ENCODE measurements at regions not wholly inside any gene's neighbourhood (a gene's known extent, or its start where the extent isn't known, plus 50 kb on each side); places are given as distances from the start of the nearest gene placed in this dataset.

- DNase-seq = no peak
Measured at GRCh38 chr7:85775431-85775830, 588.6 kb upstream of the SEMA3D start.

- no peak for DNase-seq
Measured at GRCh38 chr7:85774986-85775385, 588.1 kb upstream of the SEMA3D start.

DNA sequence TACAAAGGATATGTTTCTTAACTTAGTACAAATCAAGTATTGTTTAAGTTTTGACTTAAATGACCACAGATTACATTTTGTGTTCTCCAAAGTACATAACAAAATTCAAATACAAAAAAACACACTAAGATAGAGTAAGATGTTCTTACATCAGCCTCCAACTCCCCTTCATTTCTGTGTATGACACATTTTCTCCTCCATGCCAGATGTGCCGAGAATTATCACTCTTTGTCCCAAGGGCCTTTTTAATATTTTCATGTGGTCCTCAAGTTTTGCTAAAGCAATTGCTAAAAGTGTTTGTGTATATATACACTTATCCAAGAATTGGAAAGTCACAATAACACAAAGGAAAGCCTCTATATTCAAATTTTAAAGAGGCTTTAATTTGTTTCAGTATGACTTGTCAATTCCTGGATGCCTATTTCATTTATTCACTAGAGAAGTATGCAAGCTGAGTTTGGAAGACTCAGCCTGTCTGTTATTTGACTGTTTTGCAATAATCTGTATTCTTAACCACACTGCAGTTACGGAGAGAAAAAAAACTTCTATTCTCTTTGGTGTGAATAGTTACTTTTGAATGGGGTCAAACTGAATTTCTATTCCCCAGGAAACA, 586.4 kb upstream of the SEMA3D start:
- peak; percentile 92 for DNase-seq

DNA sequence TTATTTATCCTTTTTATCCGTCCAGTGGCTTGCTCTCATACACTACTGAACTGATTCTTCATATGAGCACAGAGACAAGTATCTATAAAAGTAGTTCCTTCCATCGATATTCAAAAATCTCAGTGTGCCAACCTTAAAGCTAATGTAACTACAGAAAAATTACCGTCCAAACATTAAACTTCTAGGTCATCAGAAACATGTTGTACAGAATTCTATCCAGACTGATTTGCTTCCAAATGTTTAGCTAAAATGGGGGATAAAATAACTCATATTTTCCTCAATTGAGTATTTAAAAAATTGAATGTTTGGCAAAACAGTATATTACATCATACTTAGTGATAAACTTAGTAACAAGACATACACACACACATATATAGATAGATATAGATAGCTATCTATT, 584.7 kb upstream of the SEMA3D start:
- no peak for DNase-seq

DNA sequence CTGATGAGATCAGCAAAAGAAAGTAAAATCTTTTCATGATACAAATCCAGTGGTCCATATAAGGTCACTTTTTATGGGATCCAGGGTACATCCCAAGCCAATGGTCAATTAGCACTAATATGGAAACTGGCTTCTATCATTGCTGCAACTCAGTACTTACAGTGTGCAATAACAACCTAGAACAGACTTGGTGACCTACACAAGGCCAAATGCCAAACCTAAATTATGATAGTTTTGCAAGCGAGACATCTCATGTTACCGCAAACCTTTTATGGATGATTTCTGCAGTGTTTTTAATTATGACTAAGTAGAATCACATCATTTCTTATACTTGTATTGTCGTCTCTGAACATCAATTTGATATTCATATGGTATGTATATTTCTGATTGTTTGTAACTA, 583.5 kb upstream of the SEMA3D start:
- peak; percentile 93 for DNase-seq

GRCh38 chr7:85765698-85766298, 578.9 kb upstream of the SEMA3D start:
- no peak for DNase-seq

DNA sequence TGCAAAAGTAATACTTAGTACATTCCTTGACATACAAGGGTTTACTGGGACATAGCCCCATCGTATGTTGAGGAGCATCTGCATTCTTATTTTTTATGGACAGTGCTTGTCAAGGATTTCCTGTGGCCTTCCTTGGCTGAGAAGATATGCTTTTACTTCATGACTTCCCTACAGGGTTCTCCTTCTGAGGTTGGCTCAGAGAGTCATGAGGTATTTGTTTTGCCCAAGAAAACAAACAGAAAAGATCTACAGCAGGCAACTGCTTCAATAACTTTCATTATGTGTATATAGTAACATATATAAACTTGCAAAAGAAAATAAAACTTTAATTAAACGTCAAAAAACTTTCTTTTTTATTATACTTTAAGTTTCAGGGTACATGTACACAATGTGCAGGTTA, 577.2 kb upstream of the SEMA3D start:
- DNase-seq = no peak

DNA sequence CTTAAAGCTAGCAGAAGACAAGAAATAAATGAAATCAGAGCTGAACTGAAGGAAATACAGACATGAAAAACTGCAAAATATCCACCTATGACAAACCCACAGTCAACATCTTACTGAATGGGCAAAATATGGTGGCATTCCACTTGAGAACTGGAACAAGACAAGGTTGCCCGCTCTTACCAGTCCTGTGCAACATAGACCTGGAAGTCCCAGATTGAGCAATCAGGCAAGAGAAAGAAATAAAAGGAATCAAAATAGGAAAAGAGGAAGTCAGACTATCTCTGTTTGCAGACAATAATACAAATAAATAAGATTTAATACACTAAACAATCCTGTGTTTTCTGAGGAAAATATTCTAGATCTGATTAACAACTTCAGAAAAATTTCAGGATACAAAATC, 570.5 kb upstream of the SEMA3D start:
- DNase-seq = no peak

DNA sequence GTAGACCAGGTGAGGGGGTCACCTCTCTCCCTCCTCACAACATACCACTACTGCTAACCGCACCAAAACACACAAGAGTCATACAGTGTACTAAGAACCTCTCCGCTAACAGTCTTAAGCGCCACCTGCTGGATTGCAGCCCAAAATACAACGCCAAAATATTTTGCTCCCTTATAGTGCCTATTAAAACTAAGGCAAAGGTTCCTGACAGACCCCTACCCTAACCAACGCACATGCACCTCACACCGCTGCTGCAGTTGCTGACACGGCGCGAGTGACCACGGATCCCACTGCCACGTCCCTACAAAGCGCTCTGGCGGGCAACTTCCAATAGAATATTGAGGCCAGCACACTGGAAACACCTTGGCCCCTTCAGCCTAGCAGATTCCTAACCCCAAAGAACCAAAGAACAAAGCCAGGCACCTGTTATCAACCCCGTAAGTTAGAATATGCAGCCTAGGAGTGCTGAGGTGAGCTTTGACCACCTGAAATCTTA, 563.6 kb upstream of the SEMA3D start:
- DNase-seq = peak; percentile 55

- no peak for DNase-seq
Measured at GRCh38 chr7:85749696-85750453, 563.0 kb upstream of the SEMA3D start.

- no peak for DNase-seq
Measured at GRCh38 chr7:85748861-85749260, 562.0 kb upstream of the SEMA3D start.

GRCh38 chr7:85737426-85737825, 550.6 kb upstream of the SEMA3D start:
- DNase-seq = no peak

DNA sequence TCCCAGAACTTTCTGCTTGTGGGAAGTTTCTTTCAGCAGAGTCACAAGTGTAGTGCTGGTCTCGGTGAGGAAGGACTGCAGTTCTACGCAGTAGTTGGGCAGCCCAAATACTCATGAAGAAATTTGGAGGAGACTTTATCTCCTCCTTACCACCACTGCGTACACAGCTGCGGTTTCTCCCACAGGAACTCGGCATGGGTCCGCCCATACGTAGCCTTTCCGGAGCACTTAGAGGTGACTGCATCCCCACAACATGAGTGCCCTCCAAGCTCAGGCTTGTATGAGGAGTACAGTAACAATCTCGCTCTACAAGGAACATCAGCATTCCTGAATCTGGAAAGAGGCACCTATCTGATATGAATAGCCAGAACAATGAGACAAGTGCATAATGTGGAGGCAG, 549.2 kb upstream of the SEMA3D start:
- DNase-seq = no peak

GRCh38 chr7:85734823-85735222, 548.0 kb upstream of the SEMA3D start:
- DNase-seq = no peak

- DNase-seq = peak; percentile 14
Measured at GRCh38 chr7:85733169-85733915, 546.5 kb upstream of the SEMA3D start.

DNA sequence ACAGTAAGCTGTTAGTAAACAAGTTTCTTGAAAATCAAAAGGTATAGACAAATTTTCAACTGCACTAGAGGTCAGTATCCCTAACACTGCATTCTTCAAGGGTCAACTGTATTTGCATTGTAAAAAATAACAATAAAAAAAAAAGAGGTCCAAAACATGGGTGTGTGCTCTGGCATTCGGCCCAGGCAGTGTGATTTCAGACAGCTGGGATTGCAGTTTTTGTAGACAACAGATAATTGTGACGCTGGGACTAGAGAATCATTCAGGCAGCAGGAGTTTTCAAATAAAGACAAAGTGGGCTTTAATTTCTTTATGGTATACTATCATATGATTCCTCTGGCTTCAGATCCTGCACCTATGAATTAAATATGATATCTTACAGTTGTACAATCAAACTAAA, 543.2 kb upstream of the SEMA3D start:
- no peak for DNase-seq

GRCh38 chr7:85725026-85725425, 538.2 kb upstream of the SEMA3D start:
- no peak for DNase-seq

DNA sequence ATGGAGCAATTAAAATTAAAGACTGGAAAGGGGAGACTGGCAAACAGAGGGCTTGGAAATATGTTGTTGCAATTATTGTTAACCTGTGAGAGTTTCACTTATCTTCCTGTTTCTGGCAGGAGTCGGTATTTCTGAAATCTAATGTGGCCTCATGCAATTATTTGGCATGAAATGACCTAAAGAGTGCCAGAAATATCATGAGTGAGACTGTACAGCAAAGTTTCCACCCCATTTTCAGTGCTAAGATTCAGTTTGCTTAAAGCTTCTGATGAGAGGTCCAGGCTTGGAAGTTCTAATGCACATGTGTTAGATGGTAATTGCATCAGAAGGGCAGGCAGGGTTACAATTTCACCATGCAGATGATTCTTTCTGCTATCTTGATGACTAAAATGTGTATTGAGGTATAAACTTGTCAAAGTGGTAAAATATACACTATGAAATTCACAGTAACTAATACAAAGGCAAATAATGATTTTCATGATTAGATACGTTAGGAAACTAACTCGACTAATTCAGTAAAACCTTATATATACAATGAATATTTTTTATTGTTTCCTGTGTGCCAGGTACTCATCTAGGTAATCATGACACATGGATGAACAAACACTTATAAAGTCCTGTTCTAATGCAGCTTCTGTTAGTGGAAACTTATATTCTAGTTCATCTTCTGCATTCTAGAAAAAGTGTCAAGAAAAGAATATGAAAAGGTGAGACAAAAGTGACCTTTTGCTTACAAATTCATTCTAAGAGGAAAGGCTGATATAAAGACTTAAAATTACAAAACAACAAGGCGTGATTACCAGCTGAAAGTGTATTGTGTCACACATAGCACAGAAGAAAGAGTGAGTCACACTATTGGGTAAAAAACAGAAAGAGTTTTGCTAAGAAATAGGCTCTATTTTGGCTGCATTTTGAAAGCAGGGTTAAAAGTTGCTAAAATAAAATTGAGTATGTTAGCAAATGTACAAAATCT, 533.4 kb upstream of the SEMA3D start:
- DNase-seq = peak; percentile 63

DNA sequence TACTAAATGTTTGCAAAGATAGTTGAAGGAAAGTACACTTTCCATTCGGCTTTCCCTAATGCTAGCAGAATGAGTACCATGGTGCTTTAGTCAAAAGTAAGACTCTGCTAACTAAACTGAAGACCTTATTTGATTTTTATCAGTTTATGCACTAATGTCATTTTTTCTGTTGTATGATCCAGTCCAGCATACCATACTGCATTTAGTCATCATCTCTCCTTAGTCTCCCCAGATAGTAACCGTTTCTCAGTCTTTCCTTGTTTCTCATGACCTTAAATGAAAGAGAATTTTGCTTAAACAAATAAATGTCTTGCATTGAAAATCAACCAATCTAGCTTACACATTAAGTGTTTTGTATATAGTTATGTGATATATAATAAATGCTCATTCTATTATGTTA, 529.5 kb upstream of the SEMA3D start:
- DNase-seq = peak; percentile 17

- no peak for DNase-seq
Measured at GRCh38 chr7:85714951-85715350, 528.1 kb upstream of the SEMA3D start.

DNA sequence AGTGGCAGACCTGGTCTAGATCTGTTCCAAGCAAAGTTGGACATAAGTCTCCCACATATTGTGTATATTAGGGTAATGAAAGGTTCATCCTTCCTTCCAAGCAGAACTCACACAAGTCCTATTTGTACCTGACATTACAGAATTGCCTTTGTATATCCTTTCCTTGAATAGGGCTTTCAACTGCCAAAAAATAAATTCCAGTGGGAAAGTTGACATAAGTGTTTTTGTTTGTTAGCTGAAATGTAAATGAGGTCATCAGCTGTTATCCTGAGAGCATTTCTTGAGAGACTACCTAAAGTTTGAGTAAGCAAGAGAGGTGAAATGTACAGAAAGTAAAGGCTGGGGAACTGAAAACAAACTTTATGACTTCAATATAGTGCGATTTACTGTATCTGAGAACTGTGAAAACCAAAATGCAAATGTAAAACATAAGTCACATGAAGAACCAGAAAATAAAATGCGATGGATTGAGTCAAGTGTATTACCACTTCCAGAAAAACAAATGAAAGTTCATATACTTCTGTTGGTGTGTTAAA, 527.3 kb upstream of the SEMA3D start:
- DNase-seq = no peak

DNA sequence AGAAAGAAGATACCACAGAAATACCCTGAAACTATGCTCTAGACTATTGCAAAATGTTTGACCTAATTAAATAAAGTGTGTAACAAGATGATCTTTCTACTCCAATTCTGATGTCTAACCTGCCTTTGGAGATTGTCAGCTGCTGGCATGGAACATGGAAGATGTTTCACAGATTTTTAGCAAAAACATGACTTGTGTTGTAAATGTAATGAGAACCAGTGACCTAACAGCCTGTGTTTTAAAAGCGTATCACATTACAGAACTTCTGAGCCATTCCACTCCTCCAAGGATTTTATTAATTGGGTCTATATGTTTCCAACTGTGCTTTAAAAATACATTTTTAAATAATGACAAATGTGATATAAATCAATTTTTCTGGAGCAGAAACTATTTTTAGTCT, 526.3 kb upstream of the SEMA3D start:
- no peak for DNase-seq
